ENCODE measurements at regions not wholly inside any gene's neighbourhood (a gene's known extent, or its start where the extent isn't known, plus 50 kb on each side); places are given as distances from the start of the nearest gene placed in this dataset.

DNA sequence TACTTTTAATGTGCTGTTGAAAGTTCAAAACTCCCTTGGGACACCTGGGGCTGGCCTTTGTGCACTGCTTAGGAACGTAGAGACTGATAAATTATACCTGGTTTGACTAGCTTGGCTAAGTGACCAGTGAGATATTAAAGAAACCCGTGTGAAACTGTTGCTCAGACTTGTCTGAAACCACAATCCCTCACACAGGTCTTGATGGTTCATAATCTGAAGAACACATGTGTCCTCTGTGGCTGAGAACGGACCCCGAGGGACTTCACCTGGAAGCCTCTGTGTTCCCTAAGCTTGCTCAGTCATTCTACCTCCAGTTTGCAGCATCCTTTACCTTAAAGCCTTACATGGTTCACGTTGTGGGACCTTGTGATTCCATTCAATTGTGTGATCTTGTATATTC, 218.8 kb downstream of the CBLN2 start:
- H3K27ac ChIP-seq = no peak overlapping the region
- 45% methylated on average over 5 of the region's 5 CpGs for WGBS (ENCODE audit: insufficient coverage, low coverage, low lambda C conversion rate, missing lambda C conversion rate)
- ATAC-seq = no peak
- no peaks in the 10 kb centered on the region for H3K4me1 ChIP-seq
- DNase-seq = no peak
- H3K9me3 ChIP-seq = no peaks in the 10 kb centered on the region
- H3K27me3 ChIP-seq = no peaks in the 10 kb centered on the region
- no peak for TF ChIP-seq CTCF (IDR thresholded peaks at IDR 0.05)
- no peak for TF ChIP-seq POLR2A (IDR thresholded peaks at IDR 0.05)
- H3K4me3 ChIP-seq = no peak overlapping the region
- intact Hi-C loops (cut with DNase I) = no loop called here
- H3K36me3 ChIP-seq = no peaks in the 10 kb centered on the region

DNA sequence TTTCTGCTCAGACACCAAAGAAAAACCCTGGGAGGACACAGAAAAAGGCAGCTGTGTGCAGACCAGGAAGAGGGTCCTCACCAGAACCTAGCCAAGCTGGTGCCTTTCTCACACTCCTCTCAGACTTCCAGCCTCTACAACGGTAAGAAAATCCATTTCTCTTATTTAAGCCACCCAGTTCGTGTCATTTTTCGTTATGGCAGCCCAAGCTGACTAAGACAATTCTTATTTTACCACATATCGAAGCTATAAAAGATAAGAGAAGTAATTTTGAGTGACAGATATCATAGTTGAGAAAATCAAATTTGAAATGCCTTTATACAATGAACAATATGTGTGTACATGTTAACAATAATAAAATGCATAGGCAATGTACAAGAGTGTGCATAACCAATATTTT, 219.5 kb downstream of the CBLN2 start:
- TF ChIP-seq CTCF (IDR thresholded peaks at IDR 0.05) (no peak), POLR2A (IDR thresholded peaks at IDR 0.05) (no peak)
- Histone ChIP-seq H3K36me3 (no peaks in the 10 kb centered on the region), H3K27ac (no peak overlapping the region), H3K27me3 (no peaks in the 10 kb centered on the region), H3K4me1 (no peaks in the 10 kb centered on the region), H3K4me3 (no peak overlapping the region), H3K9me3 (no peaks in the 10 kb centered on the region)
- 42% methylated on average over 4 of the region's 4 CpGs for WGBS (ENCODE audit: insufficient coverage, low coverage, low lambda C conversion rate, missing lambda C conversion rate)
- no peak for DNase-seq
- ATAC-seq = no peak
- intact Hi-C loops (cut with DNase I) = no loop called here

DNA sequence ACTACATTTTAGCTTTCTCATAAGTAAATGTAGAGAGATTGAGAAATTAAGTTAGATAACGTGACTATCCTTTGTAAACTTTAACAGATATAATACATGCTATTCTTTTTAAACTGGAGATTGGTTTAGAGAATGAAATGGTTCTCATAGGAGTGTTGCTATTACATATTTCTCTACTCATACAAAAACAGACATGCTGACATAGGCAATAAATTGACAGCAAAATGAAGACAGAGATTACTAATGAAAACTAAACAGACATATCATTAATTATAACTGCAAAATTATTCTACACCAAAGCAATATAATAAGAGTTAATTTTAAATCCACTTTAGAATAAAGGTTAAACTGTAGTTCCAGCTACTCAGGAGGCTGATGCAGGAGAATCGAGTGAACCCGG, 227.6 kb downstream of the CBLN2 start:
- ATAC-seq (no peak), DNase-seq (no peak)
- intact Hi-C loops (cut with DNase I) = no loop called here
- Histone ChIP-seq H3K27me3 (no peaks in the 10 kb centered on the region), H3K9me3 (no peaks in the 10 kb centered on the region), H3K36me3 (no peaks in the 10 kb centered on the region), H3K27ac (no peak overlapping the region), H3K4me3 (no peak overlapping the region), H3K4me1 (no peaks in the 10 kb centered on the region)
- 37% methylated on average over 3 of the region's 3 CpGs for WGBS (ENCODE audit: insufficient coverage, low coverage, low lambda C conversion rate, missing lambda C conversion rate)
- TF ChIP-seq POLR2A (IDR thresholded peaks at IDR 0.05) (no peak), CTCF (IDR thresholded peaks at IDR 0.05) (no peak)

GRCh38 chr18:72283148-72283925, 260.8 kb downstream of the CBLN2 start:
- Histone ChIP-seq H3K4me3 (no peak overlapping the region), H3K27ac (no peak overlapping the region), H3K36me3 (no peaks in the 10 kb centered on the region), H3K9me3 (no peaks in the 10 kb centered on the region), H3K4me1 (no peaks in the 10 kb centered on the region), H3K27me3 (no peaks in the 10 kb centered on the region)
- DNase-seq (no peak), ATAC-seq (no peak)
- 45% methylated on average over 7 of the region's 8 CpGs for WGBS (ENCODE audit: insufficient coverage, low coverage, low lambda C conversion rate, missing lambda C conversion rate)
- no peak for TF ChIP-seq POLR2A (IDR thresholded peaks at IDR 0.05)
- TF ChIP-seq CTCF (IDR thresholded peaks at IDR 0.05) = no peak
- intact Hi-C loops (cut with DNase I) = no loop called here

Measured in right lobe of liver (tissue), 6 donors.